A549 (cell line): ENCODE measurements at regions not wholly inside any gene's neighbourhood (a gene's known extent, or its start where the extent isn't known, plus 50 kb on each side); places are given as distances from the start of the nearest gene placed in this dataset.

ENCODE experiments used
- MAX ChIP-seq: IDR thresholded peaks from 2 replicates; pipeline ENCODE4 v1.6.1; 2012
- RCOR1 ChIP-seq: fragments of 150-350 bp; IDR thresholded peaks from 2 replicates; pipeline ENCODE4 v1.6.1; 2014; ENCODE audit warnings: antibody characterized with exemption, low read length, low read depth

- TF ChIP-seq RCOR1 (no peak), MAX (no peak)
These were observed 165.4 kb downstream of the UTP18 start for GRCh38 chr17:51425773-51426172.
